ENCODE measurements at regions not wholly inside any gene's neighbourhood (a gene's known extent, or its start where the extent isn't known, plus 50 kb on each side); places are given as distances from the start of the nearest gene placed in this dataset.

DNA sequence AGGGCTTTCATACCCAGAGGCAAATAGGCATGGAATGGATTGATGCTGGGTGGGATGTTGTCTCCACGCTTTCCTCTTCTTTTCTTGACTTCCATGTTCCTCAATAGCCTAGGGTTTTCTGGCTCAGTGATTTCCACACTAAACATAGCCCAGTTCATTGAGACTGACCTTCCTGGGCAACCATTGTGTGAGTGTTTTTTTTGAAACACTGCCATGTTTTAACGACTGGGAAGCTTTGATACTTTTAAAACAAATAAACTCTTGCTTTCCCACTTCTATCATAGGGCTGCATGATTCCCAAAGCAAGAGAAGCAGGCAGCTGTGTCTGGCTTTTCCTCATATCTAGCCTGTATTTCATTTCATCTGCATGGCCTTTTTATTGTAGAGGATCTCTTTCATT, 775.9 kb upstream of the TSPY4 start:
- H3K4me1 ChIP-seq = no peaks in the 10 kb centered on the region
- no peak overlapping the region for H3K4me3 ChIP-seq
- H3K9me3 ChIP-seq = no peaks in the 10 kb centered on the region
- no peak for TF ChIP-seq POLR2A (IDR thresholded peaks at IDR 0.05)
- TF ChIP-seq, protein P1, sequence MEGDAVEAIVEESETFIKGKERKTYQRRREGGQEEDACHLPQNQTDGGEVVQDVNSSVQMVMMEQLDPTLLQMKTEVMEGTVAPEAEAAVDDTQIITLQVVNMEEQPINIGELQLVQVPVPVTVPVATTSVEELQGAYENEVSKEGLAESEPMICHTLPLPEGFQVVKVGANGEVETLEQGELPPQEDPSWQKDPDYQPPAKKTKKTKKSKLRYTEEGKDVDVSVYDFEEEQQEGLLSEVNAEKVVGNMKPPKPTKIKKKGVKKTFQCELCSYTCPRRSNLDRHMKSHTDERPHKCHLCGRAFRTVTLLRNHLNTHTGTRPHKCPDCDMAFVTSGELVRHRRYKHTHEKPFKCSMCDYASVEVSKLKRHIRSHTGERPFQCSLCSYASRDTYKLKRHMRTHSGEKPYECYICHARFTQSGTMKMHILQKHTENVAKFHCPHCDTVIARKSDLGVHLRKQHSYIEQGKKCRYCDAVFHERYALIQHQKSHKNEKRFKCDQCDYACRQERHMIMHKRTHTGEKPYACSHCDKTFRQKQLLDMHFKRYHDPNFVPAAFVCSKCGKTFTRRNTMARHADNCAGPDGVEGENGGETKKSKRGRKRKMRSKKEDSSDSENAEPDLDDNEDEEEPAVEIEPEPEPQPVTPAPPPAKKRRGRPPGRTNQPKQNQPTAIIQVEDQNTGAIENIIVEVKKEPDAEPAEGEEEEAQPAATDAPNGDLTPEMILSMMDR (IDR thresholded peaks at IDR 0.05 in 4 of 5, conservative IDR thresholded peaks at IDR 0.05 in 1 of 5) = no peak
- H3K27ac ChIP-seq = no peak overlapping the region
- in situ Hi-C loops (cut with MboI; ENCODE audit: low sequenced_read_pairs in 4 of 4) = loop anchor here in 1 of 4 donors (25.0 kb wide), 1 partner anchor 99 kb away; no protein-coding TSS in a partner anchor
- intact Hi-C loops (cut with DNase I; ENCODE audit: low total_unique reads) = no loop called here
- H3K36me3 ChIP-seq = no peaks in the 10 kb centered on the region
- DNase-seq (no peak), ATAC-seq (no peak)
- no peaks in the 10 kb centered on the region for H3K27me3 ChIP-seq

DNA sequence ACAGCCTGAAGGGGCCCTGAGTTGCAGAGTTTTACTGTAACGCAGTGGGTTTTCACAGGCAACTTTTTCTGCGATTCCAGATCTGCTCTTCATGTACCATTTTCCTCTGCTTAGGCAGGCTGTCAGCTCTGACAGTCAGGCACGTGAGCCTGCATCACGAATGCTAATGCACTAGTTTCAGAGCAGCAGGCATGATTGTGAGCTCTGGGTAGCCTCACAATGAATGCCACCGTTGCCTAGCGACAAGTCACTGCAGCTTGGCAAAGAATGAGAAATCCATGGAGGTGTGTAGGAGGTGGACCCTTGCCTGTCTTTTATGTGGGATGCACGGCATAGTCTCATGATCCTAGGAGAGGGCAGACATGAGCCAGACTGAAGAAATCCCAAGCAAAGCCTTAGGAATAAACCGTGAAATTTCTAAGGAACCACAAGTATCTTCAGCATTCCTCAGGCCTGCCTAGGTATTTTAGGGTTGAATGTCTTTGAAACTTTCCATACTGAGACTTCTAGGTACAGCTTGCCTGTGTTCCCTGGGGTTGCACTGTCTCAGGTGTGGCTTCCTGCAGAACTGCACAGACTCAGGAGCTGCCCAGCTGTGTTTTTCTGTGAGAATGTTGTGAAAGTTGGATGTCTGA, 774.7 kb upstream of the TSPY4 start:
- no peaks in the 10 kb centered on the region for H3K27me3 ChIP-seq
- in situ Hi-C loops (cut with MboI; ENCODE audit: low sequenced_read_pairs in 4 of 4) = loop anchor here in 1 of 4 donors (25.0 kb wide), 1 partner anchor 100 kb away; no protein-coding TSS in a partner anchor
- H3K27ac ChIP-seq = no peak overlapping the region
- H3K9me3 ChIP-seq = no peaks in the 10 kb centered on the region
- H3K4me1 ChIP-seq = no peaks in the 10 kb centered on the region
- ATAC-seq (no peak), DNase-seq (no peak)
- H3K36me3 ChIP-seq = no peaks in the 10 kb centered on the region
- no peak for TF ChIP-seq POLR2A (IDR thresholded peaks at IDR 0.05)
- TF ChIP-seq, protein P1 (IDR thresholded peaks at IDR 0.05 in 4 of 5, conservative IDR thresholded peaks at IDR 0.05 in 1 of 5) = no peak
- no peak overlapping the region for H3K4me3 ChIP-seq
- intact Hi-C loops (cut with DNase I; ENCODE audit: low total_unique reads) = no loop called here

DNA sequence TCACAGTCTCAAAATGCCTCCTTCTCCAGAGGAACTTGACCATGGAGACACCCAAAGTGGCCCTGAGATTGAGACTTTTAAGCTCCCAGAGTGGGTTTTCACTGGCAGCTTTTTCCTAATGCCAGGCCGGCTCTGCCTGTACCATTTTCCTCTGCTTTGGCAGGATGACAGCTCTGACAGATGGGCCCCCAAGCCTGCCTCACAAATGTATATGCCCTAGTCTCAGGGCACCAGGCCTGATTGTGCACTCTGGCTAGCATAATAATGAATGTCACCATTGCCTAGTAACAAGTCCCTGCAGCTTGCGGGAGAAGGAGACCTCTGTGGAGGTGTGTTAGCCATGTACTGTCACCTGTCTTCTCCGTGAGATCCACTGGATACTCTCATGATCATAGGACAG, 772.8 kb upstream of the TSPY4 start:
- no peak for TF ChIP-seq POLR2A (IDR thresholded peaks at IDR 0.05)
- TF ChIP-seq, protein P1 (IDR thresholded peaks at IDR 0.05 in 4 of 5, conservative IDR thresholded peaks at IDR 0.05 in 1 of 5) = no peak
- Histone ChIP-seq H3K4me1 (no peaks in the 10 kb centered on the region), H3K27me3 (no peaks in the 10 kb centered on the region), H3K4me3 (no peak overlapping the region), H3K27ac (no peak overlapping the region), H3K36me3 (no peaks in the 10 kb centered on the region), H3K9me3 (no peaks in the 10 kb centered on the region)
- no peak for DNase-seq
- in situ Hi-C loops (cut with MboI; ENCODE audit: low sequenced_read_pairs in 4 of 4) = loop anchor here in 1 of 4 donors (25.0 kb wide), 1 partner anchor 102 kb away; no protein-coding TSS in a partner anchor
- intact Hi-C loops (cut with DNase I; ENCODE audit: low total_unique reads) = no loop called here
- no peak for ATAC-seq

DNA sequence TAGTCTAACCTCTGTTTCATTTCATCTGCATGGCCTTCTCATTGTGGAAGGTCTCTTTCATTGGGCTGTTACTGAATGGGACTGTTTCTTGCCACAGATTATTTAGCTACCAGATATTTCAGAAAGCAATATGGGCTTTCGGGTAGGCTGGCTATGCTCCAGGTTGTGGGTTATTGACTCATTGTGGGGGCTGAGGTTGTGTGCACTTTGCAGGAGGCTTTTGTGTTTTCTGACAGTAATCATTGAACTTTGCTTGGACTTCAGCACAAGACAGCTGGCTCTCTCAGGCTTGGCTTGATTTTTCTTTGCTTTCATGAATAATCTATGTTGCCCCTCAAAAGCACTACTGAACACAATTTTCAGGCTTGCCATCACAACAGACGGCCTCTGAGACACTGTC, 771.1 kb upstream of the TSPY4 start:
- Histone ChIP-seq H3K9me3 (no peaks in the 10 kb centered on the region), H3K27me3 (no peaks in the 10 kb centered on the region), H3K36me3 (no peaks in the 10 kb centered on the region), H3K27ac (no peak overlapping the region), H3K4me1 (no peaks in the 10 kb centered on the region), H3K4me3 (no peak overlapping the region)
- no peak for TF ChIP-seq POLR2A (IDR thresholded peaks at IDR 0.05)
- TF ChIP-seq, protein P1 (IDR thresholded peaks at IDR 0.05 in 4 of 5, conservative IDR thresholded peaks at IDR 0.05 in 1 of 5) = no peak
- DNase-seq (no peak), ATAC-seq (no peak)
- intact Hi-C loops (cut with DNase I; ENCODE audit: low total_unique reads) = no loop called here
- in situ Hi-C loops (cut with MboI; ENCODE audit: low sequenced_read_pairs in 4 of 4) = loop anchor here in 1 of 4 donors (25.0 kb wide), 1 partner anchor 104 kb away; no protein-coding TSS in a partner anchor

Data from gastrocnemius medialis (tissue), 4 donors.